GM12878 (cell line): ENCODE measurements at regions not wholly inside any gene's neighbourhood (a gene's known extent, or its start where the extent isn't known, plus 50 kb on each side); places are given as distances from the start of the nearest gene placed in this dataset.

Source experiments
- ATAC-seq: fragments of 200-7000 bp; cut with Tn5 transposase; 3 replicates; pipeline ENCODE4 v1.9.1; 2020; ENCODE audit warnings: mild to moderate bottlenecking, moderate library complexity
- BruUV-seq: library from RNA; stranded (reverse); fragments of 400-500 nt; replicated peaks from 2 replicates; lab custom pipeline; 2021; lab: Mats Ljungman, UMichigan
- CTCF ChIA-PET: fragments of 300-600 bp; sonication (Branson Sonifier 250); formaldehyde crosslinking; extraction: SDS; loops from one replicate; lab custom pipeline; 2021; ENCODE audit warnings: inconsistent platforms; lab: Yijun Ruan, JAX
- POLR2A ChIA-PET: fragments of 350-600 bp; formaldehyde crosslinking; extraction: SDS; loops from one replicate; lab custom pipeline; 2021; ENCODE audit warnings: inconsistent platforms; lab: Charles Lee
- RAD21 ChIA-PET: fragments of 300-600 bp; sonication (Branson Sonifier 250); formaldehyde crosslinking; loops from one replicate; lab custom pipeline; 2023; ENCODE audit warnings: antibody characterized with exemption; ENCODE audit not compliant: unreplicated experiment; lab: Charles Lee
- SMC1A ChIA-PET: fragments of 300-600 bp; sonication (Branson Sonifier 250); formaldehyde crosslinking; loops from one replicate; lab custom pipeline; 2023; ENCODE audit not compliant: unreplicated experiment, uncharacterized antibody; lab: Charles Lee
- DNase-seq: peaks from one replicate; pipeline ENCODE4 v3.0.0-alpha.2; 2011; ENCODE audit warnings: low read depth, low spot score
- FAIRE-seq: peaks from 3 replicates; lab custom pipeline; 2011; peaks lifted over from hg19 to GRCh38; lab: Jason Lieb, UNC
- H2AFZ ChIP-seq: 2 replicates; pipeline ENCODE4 v1.6.0; 2011; ENCODE audit warnings: low read depth, low read length, control low read depth; ENCODE audit not compliant: control insufficient read depth
- H3K27ac ChIP-seq: 2 replicates; pipeline ENCODE4 v1.5.1; 2011; ENCODE audit warnings: control low read depth; ENCODE audit not compliant: control insufficient read depth, insufficient read depth
- H3K27me3 ChIP-seq, 2 experiments: replicated peaks in 1 of 2; 2 replicates each; pipeline versions ENCODE4 v1.6.0 to v1.6.1; 2011; ENCODE audit warnings: low read length in 1 of 2; ENCODE audit not compliant: control insufficient read depth in 2 of 2, insufficient read depth in 2 of 2
- H3K36me3 ChIP-seq, 2 experiments: 2 replicates each; pipeline ENCODE4 v1.5.1; 2011; ENCODE audit warnings: low read length in 1 of 2; ENCODE audit not compliant: control insufficient read depth in 2 of 2, insufficient read depth in 2 of 2
- H3K4me1 ChIP-seq: 2 replicates; pipeline ENCODE4 v1.6.1; 2011; ENCODE audit warnings: mild to moderate bottlenecking, low read length, moderate library complexity, mixed read lengths; ENCODE audit not compliant: control insufficient read depth, insufficient read depth
- H3K4me2 ChIP-seq: 2 replicates; pipeline ENCODE4 v1.6.0; 2011; ENCODE audit warnings: control low read depth; ENCODE audit not compliant: control insufficient read depth, insufficient read depth
- H3K4me3 ChIP-seq: fragments of 200-600 bp; sonication (generic); 2 replicates; pipeline ENCODE4 v1.5.1; 2016
- H3K79me2 ChIP-seq: 2 replicates; pipeline ENCODE4 v1.6.0; 2011; ENCODE audit warnings: low read length; ENCODE audit not compliant: control insufficient read depth, insufficient read depth
- H3K9ac ChIP-seq: 2 replicates; pipeline ENCODE4 v1.8.0; 2011; ENCODE audit warnings: low read length, control low read depth, mixed read lengths; ENCODE audit not compliant: control insufficient read depth, insufficient read depth
- H3K9me3 ChIP-seq: replicated peaks from 3 replicates; pipeline ENCODE4 v1.5.1; 2011; ENCODE audit warnings: mild to moderate bottlenecking, low read length; ENCODE audit not compliant: control insufficient read depth, insufficient read depth
- H4K20me1 ChIP-seq: 2 replicates; pipeline ENCODE4 v1.6.0; 2011; ENCODE audit not compliant: control insufficient read depth, insufficient read depth
- BHLHE40 ChIP-seq, 2 experiments: fragments of 450-650 bp in 1 of 2; IDR thresholded peaks; 2 replicates each; pipeline ENCODE4 v1.6.1; 2011 to 2017; ENCODE audit warnings: low read depth in 2 of 2, borderline replicate concordance in 1 of 2, improper control_type of control experiment in 1 of 2, low read length in 1 of 2, mild to moderate bottlenecking in 1 of 2
- BRCA1 ChIP-seq: IDR thresholded peaks from 2 replicates; pipeline ENCODE4 v1.6.1; 2011; ENCODE audit warnings: low read depth, low read length, improper control_type of control experiment
- DPF2 ChIP-seq: fragments of 450-650 bp; IDR thresholded peaks from 2 replicates; pipeline ENCODE4 v1.6.1; 2017; ENCODE audit warnings: mild to moderate bottlenecking
- HDAC2 ChIP-seq: fragments of 200-600 bp; sonication (generic); IDR thresholded peaks from 2 replicates; pipeline ENCODE4 v1.6.1; 2017
- JUNB ChIP-seq: IDR thresholded peaks from 2 replicates; pipeline ENCODE4 v1.6.1; 2016; ENCODE audit warnings: antibody characterized with exemption, mild to moderate bottlenecking
- MAX ChIP-seq: IDR thresholded peaks from 2 replicates; pipeline ENCODE4 v1.6.1; 2012; ENCODE audit warnings: low read depth, low read length, improper control_type of control experiment
- MYB ChIP-seq: fragments of 150-350 bp; IDR thresholded peaks from 2 replicates; pipeline ENCODE4 v1.6.1; 2014; ENCODE audit warnings: mild to moderate bottlenecking, low read depth, low read length, borderline replicate concordance
- NR2F1 ChIP-seq: fragments of 450-650 bp; conservative IDR thresholded peaks from 2 replicates; pipeline ENCODE4 v1.6.1; 2017; ENCODE audit warnings: mild to moderate bottlenecking
- PKNOX1 ChIP-seq: fragments of 450-650 bp; IDR thresholded peaks from 2 replicates; pipeline ENCODE4 v1.6.1; 2016; ENCODE audit warnings: mild to moderate bottlenecking
- SPI1 ChIP-seq: IDR thresholded peaks from 2 replicates; pipeline ENCODE4 v1.6.1; 2011; ENCODE audit warnings: low read depth, mild to moderate bottlenecking, low read length, moderate library complexity, borderline replicate concordance; ENCODE audit not compliant: insufficient read depth
- ZBED1 ChIP-seq: IDR thresholded peaks from 2 replicates; pipeline ENCODE4 v1.6.1; 2016; ENCODE audit warnings: borderline replicate concordance
- ZNF24 ChIP-seq: fragments of 450-650 bp; IDR thresholded peaks from 2 replicates; pipeline ENCODE4 v1.6.1; 2017; ENCODE audit warnings: antibody characterized with exemption, mild to moderate bottlenecking
- WGBS: methylation state at CpG from one replicate; pipeline ENCODE4 v1.1.6; 2016; ENCODE audit warnings: low lambda C conversion rate; ENCODE audit not compliant: insufficient replicate concordance, insufficient coverage; ENCODE audit errors: missing lambda C conversion rate; 5-methylcytosine and 5-hydroxymethylcytosine counted together
- in situ Hi-C: fragments of 300-500 bp; cut with MboI; formaldehyde crosslinking; loops from 9 replicates; pipeline ENCODE4 v1.14.3; 2018; ENCODE audit warnings: mixed read lengths
- intact Hi-C: fragments of 100-400 bp; cut with micrococcal nuclease; formaldehyde crosslinking; loops from one replicate; pipeline ENCODE4 v1.14.2; 2022; ENCODE audit not compliant: unreplicated experiment

GRCh38 chr4:24330573-24330972 lies 253.8 kb downstream of the DHX15 start (continued):
- TF ChIP-seq BHLHE40 (IDR thresholded peaks at IDR 0.05; ENCODE audit: borderline replicate concordance in 1 of 2, low read depth in 2 of 2, low read length in 1 of 2) (no peak), HDAC2 (no peak), JUNB (no peak)

GRCh38 chr4:24330172-24330571 lies 254.2 kb downstream of the DHX15 start:
- no peaks in the 10 kb centered on the region for H3K36me3 ChIP-seq
- no peak overlapping the region for H3K4me2 ChIP-seq
- BruUV-seq: no TSS peak
- intact Hi-C loops: no loop called here
- H3K27ac ChIP-seq: no peak overlapping the region
- ChIA-PET POLR2A (no interaction called here), CTCF (no interaction called here), SMC1A (no interaction called here), RAD21 (no interaction called here)
- no peaks in the 10 kb centered on the region for H3K9me3 ChIP-seq
- in situ Hi-C loops: no loop called here
- ATAC-seq (no peak), DNase-seq (no peak), FAIRE-seq (no peak)
- H4K20me1 ChIP-seq: no peaks in the 10 kb centered on the region
- H3K4me1 ChIP-seq: no peaks in the 10 kb centered on the region
- H3K79me2 ChIP-seq: no peaks in the 10 kb centered on the region
- no peak overlapping the region for H3K9ac ChIP-seq
- 22% methylated on average over 4 of the region's 4 CpGs for WGBS
- no peak overlapping the region for H2AFZ ChIP-seq
- H3K27me3 ChIP-seq: no peaks in the 10 kb centered on the region
- H3K4me3 ChIP-seq: no peak overlapping the region
- TF ChIP-seq DPF2: no peak
- TF ChIP-seq PKNOX1: no peak
- TF ChIP-seq BRCA1: no peak
- TF ChIP-seq SPI1: no peak
- TF ChIP-seq ZBED1: no peak
- no peak for TF ChIP-seq JUNB
- no peak for TF ChIP-seq MAX
- no peak for TF ChIP-seq ZNF24
- no peak for TF ChIP-seq NR2F1
- TF ChIP-seq MYB: no peak
- TF ChIP-seq, all 136 proteins: peak for 0
